DMS114 treated with DMSO at 0.1 percent for 48 hours (cell line): ENCODE measurements at regions not wholly inside any gene's neighbourhood (a gene's known extent, or its start where the extent isn't known, plus 50 kb on each side); places are given as distances from the start of the nearest gene placed in this dataset.

Experiments
- DNase-seq: peaks from one replicate; lab custom pipeline; 2025; ENCODE audit not compliant: unreplicated experiment; lab: John Stamatoyannopoulos, UW

GRCh38 chr22:47927648-47928210, 1165.3 kb downstream of the TBC1D22A start:
- no peak for DNase-seq

GRCh38 chr22:47923011-47923427, 1160.6 kb downstream of the TBC1D22A start:
- DNase-seq, result no peak

- no peak for DNase-seq
Observed at GRCh38 chr22:47921906-47922305, 1159.5 kb downstream of the TBC1D22A start.

- no peak for DNase-seq
Observed at GRCh38 chr22:47920380-47920959, 1158.0 kb downstream of the TBC1D22A start.

- no peak for DNase-seq
Observed at GRCh38 chr22:47919893-47920292, 1157.4 kb downstream of the TBC1D22A start.

- no peak for DNase-seq
Observed at GRCh38 chr22:47919001-47919441, 1156.6 kb downstream of the TBC1D22A start.

- DNase-seq, result no peak
Observed at GRCh38 chr22:47918276-47918921, 1155.9 kb downstream of the TBC1D22A start.

- DNase-seq, result no peak
Observed at GRCh38 chr22:47914481-47915097, 1152.1 kb downstream of the TBC1D22A start.

GRCh38 chr22:47902646-47903180, 1140.3 kb downstream of the TBC1D22A start:
- no peak for DNase-seq

- DNase-seq, result no peak
Observed at GRCh38 chr22:47901911-47902310, 1139.5 kb downstream of the TBC1D22A start.

GRCh38 chr22:47899894-47900293, 1137.4 kb downstream of the TBC1D22A start:
- DNase-seq, result no peak

- no peak for DNase-seq
Observed at GRCh38 chr22:47898946-47899345, 1136.5 kb downstream of the TBC1D22A start.

- DNase-seq, result no peak
Observed at GRCh38 chr22:47891609-47892008, 1129.2 kb downstream of the TBC1D22A start.

GRCh38 chr22:47888817-47889216, 1126.4 kb downstream of the TBC1D22A start:
- no peak for DNase-seq

GRCh38 chr22:47884775-47885174, 1122.3 kb downstream of the TBC1D22A start:
- DNase-seq, result no peak

GRCh38 chr22:47884200-47884599, 1121.8 kb downstream of the TBC1D22A start:
- DNase-seq, result no peak

GRCh38 chr22:47883757-47884156, 1121.3 kb downstream of the TBC1D22A start:
- DNase-seq, result no peak

- no peak for DNase-seq
Observed at GRCh38 chr22:47879346-47879745, 1116.9 kb downstream of the TBC1D22A start.

- no peak for DNase-seq
Observed at GRCh38 chr22:47878460-47878859, 1116.0 kb downstream of the TBC1D22A start.

GRCh38 chr22:47872761-47873535, 1110.5 kb downstream of the TBC1D22A start:
- DNase-seq, result no peak

GRCh38 chr22:47865626-47866025, 1103.2 kb downstream of the TBC1D22A start:
- no peak for DNase-seq
